ENCODE measurements at regions not wholly inside any gene's neighbourhood (a gene's known extent, or its start where the extent isn't known, plus 50 kb on each side); places are given as distances from the start of the nearest gene placed in this dataset.

DNA sequence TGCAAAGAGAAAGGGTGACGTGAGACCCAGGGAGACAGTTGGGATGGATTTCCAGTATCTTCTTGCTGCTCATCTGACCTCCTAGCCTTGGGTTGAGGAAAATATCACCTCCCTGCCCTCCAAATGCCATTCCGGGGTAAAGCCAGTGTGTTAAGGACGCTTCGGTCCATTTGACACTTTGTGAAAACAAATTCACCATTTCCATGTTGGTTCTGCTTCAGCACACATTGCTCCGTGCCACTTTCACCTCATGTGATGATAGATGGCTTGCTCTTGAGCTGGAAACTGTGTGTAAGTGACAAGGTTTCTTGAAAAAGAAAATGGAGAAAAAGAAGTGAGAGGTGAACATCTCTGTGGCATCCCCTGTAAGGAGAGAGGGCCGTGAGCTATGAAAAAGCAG, 256.1 kb upstream of the PGRMC2 start:
- H3K4me3 ChIP-seq (ENCODE audit: low read depth, low read length, poor library complexity, severe bottlenecking) = no peak overlapping the region
- no peaks in the 10 kb centered on the region for H3K79me2 ChIP-seq (ENCODE audit: insufficient read depth, low read depth, low read length)
- H4K20me1 ChIP-seq (ENCODE audit: insufficient read depth, low read length) = no peaks in the 10 kb centered on the region
- no peak for TF ChIP-seq EZH2phosphoT487 (IDR thresholded peaks at IDR 0.05; ENCODE audit: borderline replicate concordance, low read depth, low read length)
- TF ChIP-seq, protein P1, sequence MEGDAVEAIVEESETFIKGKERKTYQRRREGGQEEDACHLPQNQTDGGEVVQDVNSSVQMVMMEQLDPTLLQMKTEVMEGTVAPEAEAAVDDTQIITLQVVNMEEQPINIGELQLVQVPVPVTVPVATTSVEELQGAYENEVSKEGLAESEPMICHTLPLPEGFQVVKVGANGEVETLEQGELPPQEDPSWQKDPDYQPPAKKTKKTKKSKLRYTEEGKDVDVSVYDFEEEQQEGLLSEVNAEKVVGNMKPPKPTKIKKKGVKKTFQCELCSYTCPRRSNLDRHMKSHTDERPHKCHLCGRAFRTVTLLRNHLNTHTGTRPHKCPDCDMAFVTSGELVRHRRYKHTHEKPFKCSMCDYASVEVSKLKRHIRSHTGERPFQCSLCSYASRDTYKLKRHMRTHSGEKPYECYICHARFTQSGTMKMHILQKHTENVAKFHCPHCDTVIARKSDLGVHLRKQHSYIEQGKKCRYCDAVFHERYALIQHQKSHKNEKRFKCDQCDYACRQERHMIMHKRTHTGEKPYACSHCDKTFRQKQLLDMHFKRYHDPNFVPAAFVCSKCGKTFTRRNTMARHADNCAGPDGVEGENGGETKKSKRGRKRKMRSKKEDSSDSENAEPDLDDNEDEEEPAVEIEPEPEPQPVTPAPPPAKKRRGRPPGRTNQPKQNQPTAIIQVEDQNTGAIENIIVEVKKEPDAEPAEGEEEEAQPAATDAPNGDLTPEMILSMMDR (conservative IDR thresholded peaks at IDR 0.05; ENCODE audit: low read length) = no peak
- no peak overlapping the region for H3K27ac ChIP-seq (ENCODE audit: low read depth, low read length, poor library complexity, severe bottlenecking)
- BruUV-seq (replicated peaks) = no TSS peak
- H3K9me2 ChIP-seq (ENCODE audit: insufficient read depth, low read length) = no peaks in the 10 kb centered on the region
- ChIA-PET CTCF (ENCODE audit: unreplicated experiment) (no interaction called here), POLR2A (interaction anchor here (0.6 kb wide), 1 partner anchor 808 kb away, joined by 5 read pairs; no protein-coding TSS in a partner anchor)
- intact Hi-C loops (cut with micrococcal nuclease; ENCODE audit: unreplicated experiment) = no loop called here
- no peak overlapping the region for H3K4me2 ChIP-seq (ENCODE audit: low read length)
- H3K4me1 ChIP-seq (ENCODE audit: insufficient read depth, low read length, poor library complexity, severe bottlenecking) = no peaks in the 10 kb centered on the region
- H3K36me3 ChIP-seq (ENCODE audit: insufficient read depth, low read length) = no peaks in the 10 kb centered on the region
- no peak overlapping the region for H2AFZ ChIP-seq (ENCODE audit: low read length)
- H3K9me3 ChIP-seq (ENCODE audit: low read length) = no peaks in the 10 kb centered on the region
- DNase-seq (ENCODE audit: low spot score) = no peak

DNA sequence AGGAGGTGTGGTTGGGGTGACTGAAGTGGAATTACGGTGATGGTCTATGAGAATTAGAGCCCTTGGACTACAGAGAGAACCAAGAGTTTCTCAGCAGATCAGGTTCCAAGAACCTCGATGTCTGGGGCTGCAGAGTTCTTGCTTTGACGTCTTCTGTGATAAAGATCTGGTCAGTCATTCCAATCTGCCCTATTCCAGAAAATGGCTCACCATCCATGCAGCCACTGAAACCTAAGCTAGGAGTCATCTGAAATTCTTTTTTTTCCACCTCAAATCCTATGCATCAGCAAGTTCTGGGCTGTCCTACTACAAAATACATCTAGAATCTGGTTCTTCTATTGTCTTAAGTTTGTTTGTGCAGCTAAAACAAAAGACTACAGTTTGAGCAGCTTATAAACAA, 254.4 kb upstream of the PGRMC2 start:
- no peaks in the 10 kb centered on the region for H3K36me3 ChIP-seq (ENCODE audit: insufficient read depth, low read length)
- H3K79me2 ChIP-seq (ENCODE audit: insufficient read depth, low read depth, low read length) = no peaks in the 10 kb centered on the region
- no peak for TF ChIP-seq EZH2phosphoT487 (IDR thresholded peaks at IDR 0.05; ENCODE audit: borderline replicate concordance, low read depth, low read length)
- TF ChIP-seq, protein P1 (conservative IDR thresholded peaks at IDR 0.05; ENCODE audit: low read length) = no peak
- no peaks in the 10 kb centered on the region for H3K9me3 ChIP-seq (ENCODE audit: low read length)
- H3K9me2 ChIP-seq (ENCODE audit: insufficient read depth, low read length) = no peaks in the 10 kb centered on the region
- intact Hi-C loops (cut with micrococcal nuclease; ENCODE audit: unreplicated experiment) = no loop called here
- no TSS peak for BruUV-seq (replicated peaks)
- H3K27ac ChIP-seq (ENCODE audit: low read depth, low read length, poor library complexity, severe bottlenecking) = no peak overlapping the region
- no peak overlapping the region for H2AFZ ChIP-seq (ENCODE audit: low read length)
- POLR2A ChIA-PET = interaction anchor here (0.5 kb wide), 1 partner anchor 211 kb away, joined by 3 read pairs; no protein-coding TSS in a partner anchor
- no peaks in the 10 kb centered on the region for H3K4me1 ChIP-seq (ENCODE audit: insufficient read depth, low read length, poor library complexity, severe bottlenecking)
- no peaks in the 10 kb centered on the region for H4K20me1 ChIP-seq (ENCODE audit: insufficient read depth, low read length)
- CTCF ChIA-PET (ENCODE audit: unreplicated experiment) = no interaction called here
- H3K4me2 ChIP-seq (ENCODE audit: low read length) = no peak overlapping the region
- no peak for DNase-seq (ENCODE audit: low spot score)
- H3K4me3 ChIP-seq (ENCODE audit: low read depth, low read length, poor library complexity, severe bottlenecking) = no peak overlapping the region

DNA sequence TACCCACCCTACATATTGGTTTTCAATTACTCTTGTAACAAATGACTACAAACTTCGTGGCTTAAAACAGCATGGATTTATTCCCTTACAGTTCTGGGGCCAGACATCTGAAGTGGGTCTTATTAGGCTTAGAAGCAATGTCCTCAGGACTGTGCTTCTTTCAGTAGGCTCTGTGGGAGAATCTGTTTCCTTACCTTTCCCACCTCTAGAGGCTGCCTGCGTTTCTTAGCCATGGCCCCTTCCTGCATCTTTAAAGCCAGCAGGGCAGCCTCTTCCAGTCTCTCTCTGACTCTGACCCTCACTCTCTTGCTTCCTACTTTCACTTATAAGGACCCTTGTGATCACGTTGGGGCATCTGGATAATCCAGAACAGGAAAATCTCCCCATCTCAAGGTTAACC, 252.5 kb upstream of the PGRMC2 start:
- H3K9me3 ChIP-seq (ENCODE audit: low read length) = no peaks in the 10 kb centered on the region
- H3K4me1 ChIP-seq (ENCODE audit: insufficient read depth, low read length, poor library complexity, severe bottlenecking) = no peaks in the 10 kb centered on the region
- H3K9me2 ChIP-seq (ENCODE audit: insufficient read depth, low read length) = no peaks in the 10 kb centered on the region
- no peak for DNase-seq (ENCODE audit: low spot score)
- no peak overlapping the region for H2AFZ ChIP-seq (ENCODE audit: low read length)
- H3K27ac ChIP-seq (ENCODE audit: low read depth, low read length, poor library complexity, severe bottlenecking) = no peak overlapping the region
- no peaks in the 10 kb centered on the region for H4K20me1 ChIP-seq (ENCODE audit: insufficient read depth, low read length)
- H3K4me2 ChIP-seq (ENCODE audit: low read length) = no peak overlapping the region
- no peaks in the 10 kb centered on the region for H3K79me2 ChIP-seq (ENCODE audit: insufficient read depth, low read depth, low read length)
- BruUV-seq (replicated peaks) = no TSS peak
- no peaks in the 10 kb centered on the region for H3K36me3 ChIP-seq (ENCODE audit: insufficient read depth, low read length)
- CTCF ChIA-PET (ENCODE audit: unreplicated experiment) = no interaction called here
- no peak overlapping the region for H3K4me3 ChIP-seq (ENCODE audit: low read depth, low read length, poor library complexity, severe bottlenecking)
- POLR2A ChIA-PET = interaction anchor here (0.9 kb wide), 1 partner anchor 23 kb away, joined by 3 read pairs; no protein-coding TSS in a partner anchor
- intact Hi-C loops (cut with micrococcal nuclease; ENCODE audit: unreplicated experiment) = no loop called here
- TF ChIP-seq, protein P1 (conservative IDR thresholded peaks at IDR 0.05; ENCODE audit: low read length) = no peak
- TF ChIP-seq EZH2phosphoT487 (IDR thresholded peaks at IDR 0.05; ENCODE audit: borderline replicate concordance, low read depth, low read length) = no peak
